ENCODE measurements at regions not wholly inside any gene's neighbourhood (a gene's known extent, or its start where the extent isn't known, plus 50 kb on each side); places are given as distances from the start of the nearest gene placed in this dataset.

GRCh38 chr17:34458266-34458665 is 95.2 kb upstream of the CCL1 start:
- Histone ChIP-seq H3K27ac (no peak overlapping the region), H3K4me1 (no peaks in the 10 kb centered on the region), H3K4me3 (no peak overlapping the region), H3K36me3 (no peaks in the 10 kb centered on the region), H3K27me3 (peaks cover 62% of the 10 kb centered on the region), H3K9me3 (no peaks in the 10 kb centered on the region)
- no peak for DNase-seq (ENCODE audit: low spot score in 2 of 2)
- no peak for TF ChIP-seq CTCF (IDR thresholded peaks at IDR 0.05)
- TF ChIP-seq POLR2AphosphoS5 (IDR thresholded peaks at IDR 0.05) = no peak
- TF ChIP-seq EP300 (IDR thresholded peaks at IDR 0.05) = no peak
- TF ChIP-seq POLR2A (IDR thresholded peaks at IDR 0.05) = no peak
- WGBS = 79% methylated on average over 6 of the region's 6 CpGs

- Histone ChIP-seq H3K4me3 (no peak overlapping the region), H3K9me3 (no peaks in the 10 kb centered on the region), H3K27me3 (peaks cover 65% of the 10 kb centered on the region), H3K4me1 (no peaks in the 10 kb centered on the region), H3K27ac (no peak overlapping the region), H3K36me3 (no peaks in the 10 kb centered on the region)
- TF ChIP-seq CTCF (IDR thresholded peaks at IDR 0.05) = no peak
- no peak for TF ChIP-seq POLR2AphosphoS5 (IDR thresholded peaks at IDR 0.05)
- no peak for TF ChIP-seq POLR2A (IDR thresholded peaks at IDR 0.05)
- TF ChIP-seq EP300 (IDR thresholded peaks at IDR 0.05) = no peak
- no peak for DNase-seq (ENCODE audit: low spot score in 2 of 2)
- WGBS = 61% methylated on average over 2 of the region's 2 CpGs
Observed at GRCh38 chr17:34456121-34456520, 93.1 kb upstream of the CCL1 start.

- no peak overlapping the region for H3K4me3 ChIP-seq
- H3K36me3 ChIP-seq = no peaks in the 10 kb centered on the region
- peaks cover 46% of the 10 kb centered on the region for H3K27me3 ChIP-seq
- no peak overlapping the region for H3K27ac ChIP-seq
- H3K9me3 ChIP-seq = no peaks in the 10 kb centered on the region
- 72% methylated on average over 2 of the region's 2 CpGs for WGBS
- DNase-seq (ENCODE audit: low spot score in 2 of 2) = no peak
- H3K4me1 ChIP-seq = no peaks in the 10 kb centered on the region
- no peak for TF ChIP-seq POLR2AphosphoS5 (IDR thresholded peaks at IDR 0.05)
Observed at GRCh38 chr17:34452769-34453168, 89.7 kb upstream of the CCL1 start.

GRCh38 chr17:34451313-34451712 is 88.3 kb upstream of the CCL1 start:
- no peak for DNase-seq (ENCODE audit: low spot score in 2 of 2)
- Histone ChIP-seq H3K9me3 (no peaks in the 10 kb centered on the region), H3K36me3 (no peaks in the 10 kb centered on the region), H3K27ac (no peak overlapping the region), H3K4me1 (no peaks in the 10 kb centered on the region), H3K27me3 (peaks cover 39% of the 10 kb centered on the region), H3K4me3 (no peak overlapping the region)
- no peak for TF ChIP-seq EP300 (IDR thresholded peaks at IDR 0.05)
- WGBS = 79% methylated on average over 2 of the region's 2 CpGs

GRCh38 chr17:34447406-34447805 is 84.4 kb upstream of the CCL1 start:
- no peaks in the 10 kb centered on the region for H3K36me3 ChIP-seq
- H3K4me3 ChIP-seq = no peak overlapping the region
- TF ChIP-seq EP300 (IDR thresholded peaks at IDR 0.05) (no peak), POLR2A (IDR thresholded peaks at IDR 0.05) (no peak), CTCF (IDR thresholded peaks at IDR 0.05) (no peak), POLR2AphosphoS5 (IDR thresholded peaks at IDR 0.05) (no peak)
- 39% methylated on average over 3 of the region's 3 CpGs for WGBS
- peaks cover 37% of the 10 kb centered on the region for H3K27me3 ChIP-seq
- no peak overlapping the region for H3K27ac ChIP-seq
- no peaks in the 10 kb centered on the region for H3K4me1 ChIP-seq
- H3K9me3 ChIP-seq = no peaks in the 10 kb centered on the region
- DNase-seq (ENCODE audit: low spot score in 2 of 2) = no peak

- peaks cover 32% of the 10 kb centered on the region for H3K27me3 ChIP-seq
- WGBS = 73% methylated on average over 8 of the region's 9 CpGs
- H3K27ac ChIP-seq = no peak overlapping the region
- no peaks in the 10 kb centered on the region for H3K9me3 ChIP-seq
- no peak for TF ChIP-seq POLR2A (IDR thresholded peaks at IDR 0.05)
- no peak for TF ChIP-seq POLR2AphosphoS5 (IDR thresholded peaks at IDR 0.05)
- TF ChIP-seq EP300 (IDR thresholded peaks at IDR 0.05) = no peak
- TF ChIP-seq CTCF (IDR thresholded peaks at IDR 0.05) = no peak
- no peaks in the 10 kb centered on the region for H3K36me3 ChIP-seq
- no peak for DNase-seq (ENCODE audit: low spot score in 2 of 2)
- no peaks in the 10 kb centered on the region for H3K4me1 ChIP-seq
- no peak overlapping the region for H3K4me3 ChIP-seq
Observed at GRCh38 chr17:34445101-34445500, 82.1 kb upstream of the CCL1 start.
